Suprapubic skin (tissue), 4 donors: ENCODE measurements at regions not wholly inside any gene's neighbourhood (a gene's known extent, or its start where the extent isn't known, plus 50 kb on each side); places are given as distances from the start of the nearest gene placed in this dataset.

Experiments used
- DNase-seq, 2 donors: peaks; one replicate each; pipeline ENCODE4 v3.0.0-alpha.2; 2019; ENCODE audit warnings: low spot score in 2 of 2
- H3K27ac ChIP-seq: fragments of 200-600 bp; sonication (generic); one replicate; pipeline ENCODE4 v1.5.1; 2019
- H3K27me3 ChIP-seq: fragments of 200-600 bp; sonication (generic); one replicate; pipeline ENCODE4 v1.5.1; 2019
- H3K36me3 ChIP-seq: fragments of 200-600 bp; sonication (generic); one replicate; pipeline ENCODE4 v1.5.1; 2019
- H3K4me1 ChIP-seq: fragments of 200-600 bp; sonication (generic); one replicate; pipeline ENCODE4 v1.5.1; 2019
- H3K4me3 ChIP-seq: fragments of 200-600 bp; sonication (generic); one replicate; pipeline ENCODE4 v1.5.1; 2019; ENCODE audit warnings: mild to moderate bottlenecking
- H3K9me3 ChIP-seq: fragments of 200-600 bp; sonication (generic); one replicate; pipeline ENCODE4 v1.5.1; 2019
- CTCF ChIP-seq, 2 donors: fragments of 200-600 bp in 1 of 2; fragments of 450-650 bp in 1 of 2; sonication (generic) in 1 of 2; IDR thresholded peaks; one replicate each; pipeline ENCODE4 v1.5.1; 2016 to 2019; ENCODE audit warnings: antibody characterized with exemption in 2 of 2, mild to moderate bottlenecking in 1 of 2, moderate library complexity in 1 of 2
- EP300 ChIP-seq: sonication (generic); formaldehyde crosslinking; IDR thresholded peaks from one replicate; pipeline ENCODE4 v1.6.1; 2017; ENCODE audit warnings: antibody characterized with exemption
- POLR2A ChIP-seq, 2 donors: fragments of 450-650 bp; IDR thresholded peaks; one replicate each; pipeline ENCODE4 v1.6.1; 2017; ENCODE audit warnings: antibody characterized with exemption in 2 of 2, mild to moderate bottlenecking in 2 of 2, moderate library complexity in 2 of 2
- POLR2AphosphoS5 ChIP-seq, 3 donors: sonication (generic); formaldehyde crosslinking; IDR thresholded peaks; one replicate each; pipeline ENCODE4 v1.6.1; 2017; ENCODE audit warnings: antibody characterized with exemption in 3 of 3
- WGBS: methylation state at CpG from one replicate; pipeline ENCODE4 v1.1.5; 2018; 5-methylcytosine and 5-hydroxymethylcytosine counted together

- Histone ChIP-seq H3K27me3 (no peaks in the 10 kb centered on the region), H3K4me3 (no peak overlapping the region), H3K27ac (no peak overlapping the region), H3K4me1 (no peaks in the 10 kb centered on the region), H3K36me3 (no peaks in the 10 kb centered on the region), H3K9me3 (no peaks in the 10 kb centered on the region)
- 68% methylated on average over 3 of the region's 3 CpGs for WGBS
- TF ChIP-seq POLR2AphosphoS5 (IDR thresholded peaks at IDR 0.05): no peak
- TF ChIP-seq POLR2A (IDR thresholded peaks at IDR 0.05): no peak
- TF ChIP-seq CTCF (IDR thresholded peaks at IDR 0.05): no peak
- no peak for DNase-seq
Measured at GRCh38 chr15:46858150-46858549, 859.2 kb upstream of the SEMA6D start.

GRCh38 chr15:46861796-46862195 is 855.5 kb upstream of the SEMA6D start:
- H3K4me1 ChIP-seq: no peaks in the 10 kb centered on the region
- no peak overlapping the region for H3K27ac ChIP-seq
- 93% methylated on average over 2 of the region's 2 CpGs for whole genome bisulfite sequencing
- no peaks in the 10 kb centered on the region for H3K27me3 ChIP-seq
- no peaks in the 10 kb centered on the region for H3K9me3 ChIP-seq
- TF ChIP-seq EP300: no peak
- no peak for TF ChIP-seq POLR2AphosphoS5 (IDR thresholded peaks at IDR 0.05)
- TF ChIP-seq CTCF (IDR thresholded peaks at IDR 0.05): no peak
- TF ChIP-seq POLR2A (IDR thresholded peaks at IDR 0.05): no peak
- DNase-seq: no peak
- H3K4me3 ChIP-seq: no peak overlapping the region
- no peaks in the 10 kb centered on the region for H3K36me3 ChIP-seq

- TF ChIP-seq EP300 (no peak), POLR2A (IDR thresholded peaks at IDR 0.05) (no peak), CTCF (IDR thresholded peaks at IDR 0.05) (no peak), POLR2AphosphoS5 (IDR thresholded peaks at IDR 0.05) (no peak)
- H3K36me3 ChIP-seq: no peaks in the 10 kb centered on the region
Measured at GRCh38 chr15:46865155-46865554, 852.1 kb upstream of the SEMA6D start.

GRCh38 chr15:46872286-46872980 is 844.9 kb upstream of the SEMA6D start:
- DNase-seq: no peak
- Histone ChIP-seq H3K4me3 (no peak overlapping the region), H3K27me3 (no peaks in the 10 kb centered on the region), H3K27ac (no peak overlapping the region), H3K9me3 (no peaks in the 10 kb centered on the region), H3K36me3 (no peaks in the 10 kb centered on the region), H3K4me1 (no peaks in the 10 kb centered on the region)
- WGBS: 60% methylated on average over 5 of the region's 5 CpGs
- TF ChIP-seq CTCF (IDR thresholded peaks at IDR 0.05) (no peak), EP300 (no peak)

More at GRCh38 chr15:46865155-46865554, 852.1 kb upstream of the SEMA6D start:
- DNase-seq: no peak
- Histone ChIP-seq H3K27ac (no peak overlapping the region), H3K27me3 (no peaks in the 10 kb centered on the region), H3K4me1 (no peaks in the 10 kb centered on the region), H3K9me3 (no peaks in the 10 kb centered on the region), H3K4me3 (no peak overlapping the region)
- 81% methylated on average over 6 of the region's 6 CpGs for WGBS

GRCh38 chr15:46872981-46873330 is 844.3 kb upstream of the SEMA6D start:
- WGBS: 78% methylated on average over 2 of the region's 2 CpGs

More at GRCh38 chr15:46872981-46873330, 844.3 kb upstream of the SEMA6D start:
- Histone ChIP-seq H3K4me1 (no peaks in the 10 kb centered on the region), H3K27ac (no peak overlapping the region), H3K9me3 (no peaks in the 10 kb centered on the region), H3K4me3 (no peak overlapping the region), H3K27me3 (no peaks in the 10 kb centered on the region), H3K36me3 (no peaks in the 10 kb centered on the region)
- TF ChIP-seq CTCF (IDR thresholded peaks at IDR 0.05) (no peak), POLR2AphosphoS5 (IDR thresholded peaks at IDR 0.05) (no peak), POLR2A (IDR thresholded peaks at IDR 0.05) (no peak), EP300 (no peak)
- no peak for DNase-seq
